NCI-H2227 (cell line): ENCODE measurements at regions not wholly inside any gene's neighbourhood (a gene's known extent, or its start where the extent isn't known, plus 50 kb on each side); places are given as distances from the start of the nearest gene placed in this dataset.

Experiments used
- DNase-seq: peaks from one replicate; lab custom pipeline; 2025; ENCODE audit not compliant: unreplicated experiment; lab: John Stamatoyannopoulos, UW

DNA sequence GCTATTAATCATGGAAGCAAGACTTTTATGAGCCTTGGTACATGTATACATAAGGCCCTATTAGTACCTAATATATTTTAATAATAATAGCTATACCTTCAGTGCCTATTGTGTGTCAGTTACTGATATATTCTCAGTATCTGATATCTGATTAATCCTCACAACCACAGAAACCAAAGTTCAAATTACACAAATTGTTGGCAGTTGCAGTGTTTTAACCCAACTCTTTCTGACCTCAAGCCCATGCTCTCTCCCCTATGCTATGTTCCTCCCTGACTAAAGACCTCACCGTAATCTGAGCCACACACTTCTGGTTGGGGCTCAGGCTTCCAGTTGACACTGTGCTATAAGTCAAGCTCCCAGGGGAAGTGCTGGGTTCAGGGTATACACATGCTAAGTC, 214.4 kb downstream of the SPTSSA start:
- DNase-seq: no peak

DNA sequence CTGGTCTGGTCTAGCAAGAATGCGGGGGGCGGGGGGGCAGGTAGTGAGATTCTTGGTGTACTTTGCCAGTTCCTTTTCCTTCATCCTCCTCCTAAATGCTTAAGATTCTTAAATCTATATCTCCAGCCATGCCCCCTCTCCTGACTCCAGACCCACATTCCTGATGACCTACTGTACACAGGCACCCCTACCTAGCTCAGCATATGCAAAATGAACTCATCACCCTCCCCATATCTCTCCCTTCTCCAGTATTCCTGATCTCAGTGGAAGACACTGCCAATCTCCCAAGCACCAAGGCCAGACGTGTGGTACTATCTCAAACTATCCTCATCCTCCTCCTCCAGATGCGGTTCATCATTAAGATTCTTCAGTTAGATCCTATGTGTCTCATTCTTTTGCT, 215.8 kb downstream of the SPTSSA start:
- no peak for DNase-seq

DNA sequence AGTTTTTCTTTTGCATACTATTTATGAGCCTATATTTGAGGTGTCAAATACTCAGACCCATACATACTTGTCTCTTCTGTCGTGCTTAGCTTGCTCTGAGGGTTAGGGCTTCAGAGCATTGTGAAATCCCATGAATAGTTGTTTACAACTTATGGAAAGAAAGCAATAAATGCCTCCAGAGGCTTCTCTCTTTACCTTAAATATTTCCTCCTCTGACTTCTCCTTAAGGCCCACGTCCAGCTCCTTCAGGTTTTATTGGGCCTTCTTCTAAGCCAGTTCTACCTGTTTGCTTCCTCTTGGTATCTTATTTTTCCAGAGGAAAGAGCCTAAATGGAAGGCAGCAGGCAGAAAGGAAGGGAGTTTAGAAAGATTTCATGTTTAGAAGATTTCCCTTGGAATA, 218.6 kb downstream of the SPTSSA start:
- DNase-seq: no peak

DNA sequence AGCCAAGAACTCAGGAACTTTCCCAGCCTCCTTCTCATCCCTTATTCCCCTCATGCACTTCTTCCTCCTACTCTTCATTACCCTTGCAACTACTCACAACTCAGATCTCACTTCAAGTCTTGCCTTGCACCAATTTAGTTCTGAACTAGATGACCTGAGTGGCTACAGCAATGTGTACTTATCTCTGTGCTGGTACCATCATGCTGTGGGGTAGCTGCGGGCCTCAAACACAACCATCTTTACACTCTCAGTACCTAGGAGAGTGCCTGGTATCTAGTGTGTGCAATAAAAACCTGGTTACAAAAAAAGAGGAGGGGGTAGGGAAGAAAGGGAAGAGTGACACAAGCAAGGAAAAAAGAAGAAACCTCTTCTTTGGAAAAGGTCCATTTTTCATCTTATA, 219.0 kb downstream of the SPTSSA start:
- no peak for DNase-seq

DNA sequence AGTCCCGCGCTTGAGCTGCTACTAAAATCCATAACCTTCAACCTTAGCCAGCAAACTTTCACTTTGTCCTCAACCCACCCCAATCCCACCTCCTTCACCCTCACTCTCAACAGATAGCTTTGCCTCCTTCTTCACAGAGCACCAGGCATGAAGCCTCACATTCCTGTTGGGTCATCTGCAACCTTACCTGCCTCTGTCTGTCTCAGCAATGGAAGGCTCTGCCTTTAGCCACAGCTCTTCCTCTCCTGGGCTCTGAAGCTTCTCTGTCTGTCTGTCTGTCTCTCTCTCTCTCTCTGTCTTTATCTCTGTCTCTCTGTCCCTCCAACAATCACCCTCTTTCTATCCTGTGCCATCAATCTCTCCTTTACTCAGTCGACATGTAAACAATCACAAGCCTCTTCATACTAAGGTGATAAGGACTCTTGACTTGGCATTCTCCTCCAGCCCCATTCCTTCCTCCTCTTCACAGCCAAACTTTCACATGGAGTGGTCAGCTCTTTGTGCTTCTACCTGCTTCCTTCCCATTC, 220.8 kb downstream of the SPTSSA start:
- no peak for DNase-seq

DNA sequence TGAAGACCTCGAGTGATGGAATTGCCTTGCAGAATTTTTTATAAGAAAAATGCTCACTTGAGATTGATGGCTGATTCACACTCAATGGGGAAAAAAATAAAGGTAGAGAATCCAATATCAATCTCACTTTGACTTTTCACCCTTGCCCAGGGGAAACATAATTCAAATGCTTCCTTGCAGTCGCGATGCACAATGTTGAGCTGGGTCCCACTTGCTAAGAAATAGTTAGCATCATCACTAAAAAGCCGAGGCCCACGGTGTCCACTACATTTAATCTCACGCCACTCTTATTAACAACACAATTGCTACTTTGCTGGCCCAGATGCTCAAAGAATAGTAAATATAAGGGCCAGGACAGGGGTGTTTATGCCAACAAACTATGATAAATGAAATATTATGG, 223.4 kb downstream of the SPTSSA start:
- no peak for DNase-seq

DNA sequence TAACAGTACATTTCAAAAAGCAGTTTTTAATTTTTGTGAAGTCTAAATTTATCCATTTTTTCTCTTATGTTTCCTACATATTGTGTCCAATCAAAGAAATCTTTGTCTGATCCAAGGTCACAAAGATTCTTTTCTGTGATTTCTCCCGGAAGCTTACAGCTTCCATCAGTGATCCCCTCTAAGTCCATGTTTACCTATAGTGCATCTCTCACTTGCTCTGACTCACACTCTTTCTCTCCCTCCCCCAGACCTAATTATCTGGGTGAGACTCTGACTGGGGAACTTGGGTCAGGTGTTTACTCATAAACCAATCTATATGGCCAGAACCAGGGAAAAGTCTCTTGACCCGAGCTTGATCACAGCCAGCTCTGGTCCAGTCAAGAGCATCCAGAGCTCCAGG, 224.4 kb downstream of the SPTSSA start:
- no peak for DNase-seq

DNA sequence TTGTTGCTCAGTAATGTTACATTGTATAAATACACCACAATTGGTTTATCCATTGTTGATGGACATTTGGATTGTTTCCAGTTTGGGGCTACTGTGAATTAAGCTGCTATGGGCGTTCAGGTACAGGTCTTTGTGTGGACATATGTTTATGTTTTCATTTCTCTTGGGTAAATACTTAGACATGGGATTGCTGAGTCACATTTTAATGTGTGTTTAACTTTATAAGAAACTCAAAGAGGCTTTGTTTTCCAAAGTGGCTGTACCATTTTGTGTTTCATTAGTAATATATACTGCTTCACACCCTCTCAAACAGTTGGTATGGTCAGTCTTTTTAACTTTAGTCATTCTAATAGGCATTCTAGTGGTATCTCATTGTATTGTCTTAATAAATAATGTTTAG, 225.0 kb downstream of the SPTSSA start:
- no peak for DNase-seq

DNA sequence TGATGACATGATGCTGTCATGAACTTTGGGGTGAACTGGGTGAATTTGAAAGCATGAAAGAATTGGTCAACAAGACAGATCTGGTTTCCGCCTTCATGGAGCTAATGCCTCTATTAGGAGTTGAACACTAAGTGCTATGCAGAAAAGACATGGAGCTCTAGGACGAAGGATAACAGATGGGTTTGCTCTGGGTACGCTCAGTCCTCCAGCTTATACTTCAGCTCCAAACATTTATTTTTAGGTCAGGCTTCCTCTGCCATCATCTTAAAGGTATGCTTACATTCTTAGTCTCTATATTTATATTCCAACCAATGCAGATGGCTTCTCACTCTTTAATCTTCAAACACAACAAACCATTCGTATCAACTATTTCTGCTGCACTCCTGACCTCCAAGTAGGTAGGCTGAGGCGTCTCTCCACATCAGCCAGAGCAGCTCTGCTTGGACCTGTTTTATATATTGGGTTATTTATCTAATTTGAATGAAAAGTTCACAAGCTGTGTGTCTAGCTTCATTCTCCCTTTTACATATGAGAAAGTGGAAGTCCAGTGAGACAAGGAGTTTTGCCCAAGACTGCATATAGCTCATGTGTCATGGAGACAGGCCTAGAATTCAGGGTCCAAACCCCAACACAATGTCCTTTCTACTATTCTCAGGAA, 226.3 kb downstream of the SPTSSA start:
- no peak for DNase-seq

DNA sequence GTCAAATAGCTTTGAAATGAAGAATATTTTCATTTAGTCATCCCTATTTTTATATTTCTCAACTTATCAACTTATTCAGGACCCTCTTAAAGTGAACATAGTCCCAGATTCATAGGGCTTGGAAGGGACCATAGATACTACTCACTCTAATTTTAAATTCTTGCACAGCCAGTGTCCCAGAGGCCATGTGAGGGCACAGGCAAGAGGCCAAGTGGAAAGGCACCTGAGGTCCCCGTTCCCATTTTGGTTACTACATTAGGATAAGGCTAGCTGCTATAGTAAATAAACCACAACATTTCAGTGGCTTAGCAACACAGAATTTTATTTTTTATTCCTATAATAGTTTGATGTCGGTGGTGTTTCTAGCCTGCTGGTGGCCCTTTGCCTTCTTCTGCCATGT, 227.8 kb downstream of the SPTSSA start:
- no peak for DNase-seq

DNA sequence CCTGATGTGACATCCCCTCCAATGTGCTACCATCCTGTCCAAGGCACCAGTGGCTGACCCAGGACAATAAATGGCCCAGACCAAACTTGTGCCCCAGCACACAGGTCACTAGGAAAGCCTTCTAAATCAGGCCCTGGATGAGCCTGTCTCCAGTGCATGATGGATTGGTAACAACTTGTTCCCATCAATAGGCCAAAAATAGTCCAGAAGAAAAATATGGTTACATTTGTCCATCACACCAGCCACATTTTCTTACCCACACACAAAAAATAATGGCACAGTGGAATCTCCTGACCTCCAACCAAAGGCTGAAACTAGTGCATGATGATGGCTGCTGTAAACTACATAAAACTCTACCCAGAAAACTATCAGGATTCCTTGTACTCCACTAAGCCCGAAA, 228.4 kb downstream of the SPTSSA start:
- DNase-seq: no peak

DNA sequence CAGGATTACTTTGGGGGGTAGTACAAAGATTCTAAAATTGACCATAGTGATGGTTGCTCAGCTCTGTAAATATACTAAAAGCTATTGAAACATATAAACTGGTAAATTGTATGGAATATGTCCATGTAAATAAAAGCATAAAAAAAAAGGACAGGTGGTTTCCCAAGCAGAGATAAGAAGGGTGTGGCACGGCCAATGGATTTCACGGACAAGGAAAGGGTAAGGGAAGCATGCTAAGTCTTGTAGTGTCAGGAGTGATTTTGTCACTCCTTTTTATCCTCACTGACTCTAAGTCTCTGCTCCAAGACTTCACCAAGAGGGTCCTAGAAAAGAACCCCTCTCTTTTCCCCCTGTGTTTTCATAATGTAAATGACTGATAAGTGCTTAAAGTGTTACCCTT, 229.2 kb downstream of the SPTSSA start:
- no peak for DNase-seq

DNA sequence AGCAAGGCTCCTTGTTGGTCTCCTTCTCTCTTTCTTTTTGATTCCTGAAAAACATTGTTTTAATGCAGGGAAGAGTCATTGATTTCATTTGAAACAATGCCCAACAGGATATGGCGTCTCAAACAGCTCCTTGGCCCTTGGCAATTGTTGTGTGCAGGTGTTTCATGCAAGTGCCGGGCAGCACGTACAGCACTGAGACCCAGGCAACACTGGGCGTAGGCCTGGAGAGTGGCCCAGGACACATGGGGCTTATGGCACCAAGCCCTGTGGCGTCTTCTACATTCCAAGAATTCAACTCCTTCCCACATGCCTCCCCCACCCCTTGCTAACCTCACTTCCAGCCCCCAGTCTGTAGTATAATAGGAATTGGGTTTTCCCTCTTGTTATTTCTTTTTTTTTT, 230.4 kb downstream of the SPTSSA start:
- DNase-seq: no peak

DNA sequence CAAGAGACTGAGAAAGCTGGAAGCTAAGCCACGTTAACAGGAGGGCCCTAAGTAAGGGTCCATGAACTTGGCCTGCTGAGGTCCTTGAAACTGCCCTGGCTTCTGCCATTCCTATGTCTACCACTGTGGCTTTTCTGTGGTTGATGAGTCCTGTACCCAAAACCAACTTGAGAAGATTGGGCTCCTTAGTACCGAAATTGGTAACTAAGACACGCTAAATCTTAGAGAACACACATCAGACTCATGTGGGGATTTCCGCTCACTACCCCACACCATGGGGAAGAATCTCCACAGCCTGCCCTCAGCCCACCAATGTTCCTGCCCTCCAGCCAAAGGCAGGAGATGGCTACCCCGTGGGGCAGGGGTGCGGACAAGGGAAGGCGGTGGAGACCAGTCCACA, 232.9 kb downstream of the SPTSSA start:
- DNase-seq: no peak

DNA sequence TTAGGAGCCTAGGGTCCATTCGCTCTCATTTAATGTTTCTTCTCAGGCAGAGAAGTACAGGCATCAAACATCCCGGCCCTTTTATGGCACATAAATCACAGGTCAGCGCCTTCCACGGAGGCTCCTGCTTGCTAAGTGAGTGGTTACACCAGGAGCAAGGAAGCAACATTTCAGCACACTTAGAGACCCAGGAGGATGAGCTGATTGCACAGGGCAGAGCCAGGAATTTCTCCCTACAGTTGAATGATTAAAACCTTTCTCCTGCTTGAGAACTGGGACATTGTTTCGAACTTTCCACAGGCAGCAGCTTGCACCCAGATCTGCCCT, 233.4 kb downstream of the SPTSSA start:
- DNase-seq: no peak

DNA sequence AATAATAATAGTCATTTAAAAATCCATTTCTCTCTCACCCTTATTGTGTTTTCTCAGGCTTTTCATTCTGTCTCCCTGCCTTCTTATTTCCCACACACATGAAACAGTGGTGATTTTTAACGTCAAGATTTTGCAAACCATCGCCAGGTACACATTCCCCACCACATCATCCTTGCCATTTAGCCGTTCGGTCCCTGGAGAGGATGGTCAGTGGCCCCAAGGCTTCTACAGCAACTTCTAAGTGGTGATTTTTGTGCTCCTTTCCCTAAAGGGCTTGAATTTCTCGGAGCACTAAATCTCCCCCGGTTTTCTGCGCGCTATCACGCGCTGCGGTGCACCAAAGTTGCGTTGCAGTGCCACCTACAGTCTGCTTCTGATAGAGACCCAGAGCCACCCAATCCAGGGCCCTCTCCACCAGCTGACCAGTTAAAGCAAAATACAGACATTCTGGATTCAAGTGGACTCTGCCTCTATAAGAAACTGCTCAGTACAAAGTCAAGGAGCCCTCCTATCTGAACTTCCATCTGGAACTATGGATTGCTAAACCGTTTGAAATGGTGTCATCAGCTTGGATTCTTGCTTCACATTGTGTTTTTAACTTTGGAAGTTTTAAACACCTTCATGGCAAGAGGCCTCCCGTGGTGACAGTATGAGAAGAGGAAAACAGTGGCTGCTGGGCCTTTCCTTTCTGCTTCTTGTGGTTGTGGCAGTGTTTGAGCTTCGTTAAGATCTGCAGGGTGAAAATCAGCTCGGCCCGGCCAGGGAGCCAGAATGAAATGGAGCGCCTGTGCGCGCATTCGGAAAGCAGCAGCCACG, 234.0 kb downstream of the SPTSSA start:
- peak; percentile 83 for DNase-seq

DNA sequence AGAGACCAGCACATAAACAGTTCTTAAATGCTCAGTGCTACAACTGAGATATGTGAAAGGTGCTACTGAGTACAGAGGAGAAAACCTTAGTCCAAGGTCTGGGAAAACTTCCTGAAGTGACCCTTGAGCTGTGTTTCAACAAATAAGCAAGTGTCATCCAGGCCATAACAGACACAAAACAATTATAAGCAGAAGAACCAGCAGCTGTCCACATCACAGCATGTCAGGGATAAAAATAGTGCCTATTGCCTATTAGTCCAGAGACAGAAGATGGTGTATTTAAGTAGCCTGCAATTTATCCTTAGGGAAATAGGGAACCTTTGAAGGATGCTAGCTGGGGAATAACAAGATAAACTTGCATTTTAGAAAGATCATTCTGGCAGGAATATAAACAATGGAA, 237.8 kb downstream of the SPTSSA start:
- DNase-seq: no peak

DNA sequence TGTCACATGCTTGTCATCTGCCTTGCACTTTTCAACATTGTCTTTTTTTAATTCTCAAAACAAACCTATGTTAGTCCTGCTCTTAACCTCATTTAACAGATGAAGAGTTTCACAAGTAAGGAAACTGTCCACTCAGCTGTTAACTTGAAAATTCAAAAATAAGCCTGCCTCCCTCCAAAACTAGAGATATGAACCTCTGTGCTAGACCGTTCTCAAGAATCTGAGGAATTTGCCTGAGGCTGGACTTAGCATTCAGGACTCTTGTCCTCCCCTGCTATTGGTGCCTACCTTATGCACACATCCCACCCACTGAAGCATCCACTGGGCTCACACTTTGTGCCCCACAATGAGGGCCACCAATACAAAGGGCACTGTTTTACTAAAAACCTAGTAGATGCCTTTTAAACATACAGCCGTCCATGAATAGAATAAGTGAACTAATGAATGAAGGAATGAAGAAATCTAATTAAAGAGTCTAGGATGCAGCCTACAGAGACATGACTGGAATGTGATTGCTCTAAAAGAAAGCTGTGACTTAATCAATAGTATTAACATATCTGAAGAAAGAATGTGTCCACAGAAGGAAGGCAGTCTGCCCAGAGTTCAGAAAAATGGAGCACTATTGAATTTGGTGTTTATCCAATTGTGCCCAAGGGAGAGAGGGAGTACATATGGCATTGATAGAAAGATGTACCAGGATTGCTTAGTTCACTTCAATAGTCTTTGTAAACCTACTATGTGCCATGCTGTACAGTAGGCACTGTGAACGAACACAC, 238.5 kb downstream of the SPTSSA start:
- no peak for DNase-seq

DNA sequence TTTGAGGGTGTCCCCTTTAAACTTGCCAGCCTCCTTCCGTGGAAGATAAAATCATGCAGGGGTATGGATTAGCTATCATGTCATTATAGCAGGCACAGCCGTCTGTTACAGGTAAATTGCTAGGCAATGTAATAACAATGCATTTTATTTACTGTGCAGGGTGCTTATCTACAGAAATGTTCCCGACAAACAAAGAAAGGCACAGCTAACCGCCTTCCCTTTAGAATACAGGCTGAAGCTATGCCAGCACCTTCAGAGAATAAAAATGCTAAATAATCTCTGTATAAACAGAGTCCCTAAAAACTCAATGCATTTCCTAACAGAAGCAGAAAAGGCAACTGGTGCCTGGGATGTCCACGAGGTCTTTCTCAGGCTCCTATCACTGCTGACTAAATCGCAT, 239.2 kb downstream of the SPTSSA start:
- peak; percentile 19 for DNase-seq

DNA sequence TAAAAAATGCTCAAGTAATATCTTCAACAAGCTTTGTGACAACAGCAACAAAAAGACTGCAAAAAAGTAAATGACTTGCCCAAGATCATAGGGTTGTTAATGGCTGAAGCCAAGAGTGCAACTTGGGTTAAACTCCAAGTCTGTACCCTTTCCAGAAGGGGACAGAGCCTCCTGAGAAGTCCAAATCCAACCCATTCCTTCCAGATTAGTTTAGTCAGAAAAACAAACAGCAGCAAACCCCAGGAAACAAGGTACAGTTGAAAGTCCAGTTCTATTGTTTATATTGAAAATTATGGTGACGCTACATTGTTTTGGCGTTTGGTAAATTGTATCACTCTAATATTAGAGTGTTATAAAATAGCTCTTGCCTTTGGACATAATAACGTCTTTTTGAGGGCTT, 239.9 kb downstream of the SPTSSA start:
- DNase-seq: no peak

DNA sequence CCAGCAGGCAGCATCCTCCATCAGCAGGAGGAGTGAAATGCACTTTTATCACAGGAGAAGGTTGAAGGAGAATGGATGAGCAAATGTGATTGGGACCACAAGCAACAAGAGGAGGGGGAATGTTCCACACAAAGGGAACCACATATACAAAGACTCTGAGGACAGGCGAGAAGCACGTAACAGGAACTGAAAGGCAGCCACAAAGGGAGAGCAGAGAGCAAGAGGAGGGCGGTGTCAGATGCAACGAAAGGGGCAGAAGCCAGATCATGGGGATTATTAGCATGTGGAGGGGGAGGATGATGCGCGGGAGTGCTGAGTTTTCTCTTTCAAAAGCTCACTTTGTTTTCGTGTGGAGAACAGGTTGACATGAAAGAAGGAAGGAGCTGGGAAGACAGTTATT, 241.1 kb downstream of the SPTSSA start:
- peak; percentile 39 for DNase-seq

DNA sequence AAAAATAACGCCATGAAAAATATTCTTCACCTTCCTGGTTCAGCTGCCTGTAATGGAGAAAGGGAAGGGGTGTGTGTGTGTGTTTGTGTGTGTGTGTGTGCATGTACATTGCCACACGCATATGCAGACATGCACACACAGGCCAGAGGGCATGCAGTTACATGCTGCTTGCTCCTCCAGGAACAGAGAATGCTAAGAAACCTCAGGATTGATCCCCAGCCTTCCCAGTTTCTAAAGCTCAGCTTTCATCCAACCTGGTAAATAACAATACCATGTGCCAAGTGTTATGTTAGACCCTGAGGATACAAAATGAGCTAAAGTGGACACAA, 241.7 kb downstream of the SPTSSA start:
- DNase-seq: no peak
